GM21528 (cell line): ENCODE measurements at regions not wholly inside any gene's neighbourhood (a gene's known extent, or its start where the extent isn't known, plus 50 kb on each side); places are given as distances from the start of the nearest gene placed in this dataset.

Experiments used
- ATAC-seq: cut with Tn5 transposase; IDR thresholded peaks from one replicate; pipeline ENCODE4 v1.9.1; 2021; ENCODE audit warnings: mild to moderate bottlenecking, moderate library complexity; ENCODE audit not compliant: unreplicated experiment, low FRiP score

DNA sequence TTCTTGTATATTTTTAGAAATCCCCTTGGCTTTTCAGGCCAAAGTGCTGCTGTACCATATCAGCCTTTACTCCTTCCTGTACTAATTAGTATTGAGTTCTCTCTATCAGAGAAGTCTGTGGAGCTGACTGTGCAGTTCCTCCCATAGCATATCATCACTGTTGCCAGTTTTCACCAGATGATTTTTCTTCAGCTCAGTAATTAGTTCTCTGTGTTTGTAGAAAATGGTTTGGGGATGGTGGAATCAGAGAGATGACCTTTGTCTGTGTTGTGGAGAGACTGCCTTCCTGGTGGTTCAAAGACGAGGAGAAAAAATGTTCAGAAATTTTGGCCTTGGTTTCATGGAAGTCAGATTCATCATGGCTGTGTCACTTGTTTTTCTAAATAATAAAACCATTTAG lies 227.5 kb upstream of the ACTBL2 start:
- no peak for ATAC-seq

DNA sequence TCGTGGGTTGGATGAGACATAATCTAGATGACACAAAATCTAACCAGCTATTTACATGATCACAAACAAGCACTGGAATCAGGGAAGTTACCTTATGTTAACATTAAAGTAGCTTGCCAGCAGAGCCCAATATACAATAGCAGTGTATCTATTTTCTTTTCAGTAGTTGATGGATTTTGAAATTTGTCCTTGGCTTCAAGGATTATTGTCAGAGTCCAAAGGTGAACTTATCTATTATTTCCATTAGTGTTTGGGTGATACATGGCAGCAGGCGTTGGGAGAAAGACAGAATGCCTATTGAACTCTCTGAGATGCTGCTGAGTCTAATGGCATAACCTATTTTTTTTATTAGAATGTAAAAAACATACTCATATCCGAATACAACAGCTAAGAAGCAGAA lies 223.2 kb upstream of the ACTBL2 start:
- ATAC-seq: no peak

- ATAC-seq: no peak
Observed at GRCh38 chr5:57703721-57704120, 221.1 kb upstream of the ACTBL2 start.

DNA sequence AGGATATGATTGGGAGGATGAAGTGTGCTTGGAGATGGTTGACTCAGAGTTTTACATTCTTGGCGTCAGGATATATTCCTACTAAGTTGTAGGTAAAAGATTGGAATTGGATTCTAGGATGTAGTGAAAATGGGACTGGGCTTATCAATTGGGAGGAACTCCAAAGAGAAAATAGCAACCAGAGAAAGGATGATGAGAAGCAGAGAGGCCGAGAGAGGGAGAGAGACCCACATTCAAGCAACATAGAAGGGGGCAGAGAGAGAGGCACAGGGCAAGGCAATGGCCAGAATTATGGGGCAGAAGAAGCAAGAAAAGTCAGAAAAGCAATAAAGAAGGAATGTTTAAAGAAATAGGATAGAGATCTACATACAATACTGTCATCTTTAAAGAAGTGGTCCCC lies 217.9 kb upstream of the ACTBL2 start:
- ATAC-seq: no peak

- ATAC-seq: no peak
Observed at GRCh38 chr5:57700072-57700471, 217.5 kb upstream of the ACTBL2 start.

- ATAC-seq: no peak
Observed at GRCh38 chr5:57698802-57699201, 216.2 kb upstream of the ACTBL2 start.

GRCh38 chr5:57698086-57698485 lies 215.5 kb upstream of the ACTBL2 start:
- ATAC-seq: no peak

GRCh38 chr5:57696825-57697570 lies 214.4 kb upstream of the ACTBL2 start:
- ATAC-seq: no peak

DNA sequence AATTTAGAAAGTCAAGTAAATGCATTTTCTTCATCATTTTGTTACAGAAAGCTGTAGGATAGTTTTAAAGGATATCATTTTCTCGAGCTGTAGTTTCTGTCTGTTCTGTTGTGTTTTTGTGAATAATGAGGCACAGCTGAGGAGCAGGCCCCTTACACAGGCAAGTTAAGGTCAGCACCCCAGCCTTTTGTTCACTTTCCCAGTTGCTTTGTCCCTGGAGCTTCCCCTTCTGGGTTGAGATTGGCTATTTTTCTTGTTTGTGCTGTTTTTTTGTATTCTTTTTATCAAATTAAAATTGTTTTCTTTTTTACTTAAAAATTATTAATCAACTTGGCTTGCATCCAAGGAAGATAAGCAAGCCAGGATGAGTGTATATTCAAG lies 213.8 kb upstream of the ACTBL2 start:
- no peak for ATAC-seq

DNA sequence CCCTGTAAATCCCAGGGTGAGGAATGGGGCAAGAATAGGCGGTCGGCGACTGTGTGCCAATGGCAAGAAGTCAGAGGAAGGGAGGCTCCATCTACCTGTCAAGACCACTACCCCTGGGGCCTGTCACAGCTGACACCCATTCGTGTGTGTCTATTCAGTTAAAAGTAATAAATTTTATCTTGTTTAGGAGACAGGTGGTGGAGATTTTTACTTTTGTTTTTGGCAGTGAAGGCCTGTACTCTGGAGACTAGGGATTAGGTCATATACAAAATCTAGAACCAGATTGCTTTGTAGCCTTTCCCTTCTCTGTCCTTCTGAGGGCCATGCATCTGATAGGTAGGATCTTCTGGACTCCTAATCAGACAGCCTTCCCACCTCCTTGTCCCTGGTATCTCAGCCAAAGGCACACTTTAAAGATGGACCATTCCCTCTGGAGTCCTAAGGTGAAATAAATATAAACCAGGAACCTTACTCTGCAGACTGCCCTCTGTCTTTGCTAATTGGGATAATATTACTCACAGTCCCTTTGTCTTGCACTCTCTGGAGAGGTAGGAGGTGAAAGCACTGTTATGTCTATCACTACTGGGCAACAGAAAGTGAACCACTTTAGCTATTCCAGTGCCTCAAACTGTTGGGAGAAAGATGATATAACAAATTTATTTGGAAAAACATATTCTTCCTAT lies 213.2 kb upstream of the ACTBL2 start:
- ATAC-seq: no peak

GRCh38 chr5:57695179-57695578 lies 212.6 kb upstream of the ACTBL2 start:
- ATAC-seq: no peak

DNA sequence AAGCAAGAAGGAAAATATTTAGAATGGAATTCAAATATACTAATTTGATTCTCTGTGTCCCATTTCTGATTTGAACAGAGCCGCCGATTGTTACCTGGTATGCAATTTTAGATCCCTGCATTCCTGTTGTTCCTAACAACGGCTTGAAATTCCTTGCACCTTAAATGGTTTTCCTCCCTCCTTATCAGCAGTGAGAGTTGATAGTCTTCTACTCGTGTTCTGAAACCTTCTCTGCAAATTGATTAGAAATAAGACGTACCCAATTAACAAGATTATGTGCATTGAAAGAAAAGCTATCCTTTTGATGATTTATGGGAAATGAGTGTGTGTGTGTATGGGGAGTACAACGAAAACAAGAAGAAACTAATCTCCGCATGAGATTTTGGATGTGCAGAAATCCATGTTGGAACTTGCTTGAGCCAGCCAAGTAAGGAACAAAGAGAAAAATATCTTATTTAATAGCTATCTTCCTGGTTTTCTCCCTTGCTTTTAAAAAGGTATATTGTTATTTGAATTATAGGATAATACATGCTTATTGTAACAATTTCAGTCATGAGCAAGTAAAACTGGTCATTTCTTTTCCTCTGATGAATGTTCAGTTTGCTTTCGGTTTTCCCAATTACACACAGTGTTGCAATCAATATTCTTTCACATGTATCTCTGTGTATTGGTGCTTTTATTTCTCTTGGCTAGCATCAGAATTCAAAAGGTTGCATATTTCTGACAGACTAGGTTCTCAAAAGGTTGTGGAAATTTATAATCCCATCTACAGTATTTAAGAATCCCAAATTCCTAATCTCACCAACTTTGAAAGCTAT lies 211.1 kb upstream of the ACTBL2 start:
- no peak for ATAC-seq

GRCh38 chr5:57692582-57693487 lies 210.2 kb upstream of the ACTBL2 start:
- ATAC-seq: no peak

GRCh38 chr5:57690724-57691123 lies 208.1 kb upstream of the ACTBL2 start:
- ATAC-seq: no peak

DNA sequence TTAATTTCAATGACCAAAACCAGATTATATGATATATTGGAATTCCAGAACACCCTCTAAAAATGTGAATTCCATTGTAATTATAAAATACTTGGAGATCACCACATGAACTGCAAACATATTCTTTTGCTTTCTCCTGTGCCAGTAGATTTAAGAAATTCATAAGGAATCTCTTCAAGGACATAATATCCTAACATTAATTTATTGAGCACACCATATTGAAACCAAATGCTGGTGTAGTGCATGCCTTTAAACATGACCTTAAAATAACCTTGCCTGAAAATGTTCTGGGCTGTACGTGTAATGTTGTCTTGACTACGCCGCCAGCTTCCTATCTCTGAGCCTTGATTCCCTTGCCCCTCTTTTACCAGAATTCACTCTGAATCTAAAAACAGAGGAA lies 205.0 kb upstream of the ACTBL2 start:
- no peak for ATAC-seq

GRCh38 chr5:57685516-57686255 lies 203.1 kb upstream of the ACTBL2 start:
- no peak for ATAC-seq

- no peak for ATAC-seq
Observed at GRCh38 chr5:57684299-57684702, 201.7 kb upstream of the ACTBL2 start.

- no peak for ATAC-seq
Observed at GRCh38 chr5:57683036-57683630, 200.5 kb upstream of the ACTBL2 start.

- ATAC-seq: no peak
Observed at GRCh38 chr5:57681942-57682341, 199.3 kb upstream of the ACTBL2 start.
